Naive thymus-derived CD4-positive, alpha-beta T cell (primary cell): ENCODE measurements at regions not wholly inside any gene's neighbourhood (a gene's known extent, or its start where the extent isn't known, plus 50 kb on each side); places are given as distances from the start of the nearest gene placed in this dataset.

Source experiments
- ATAC-seq: fragments of 150-1000 bp; cut with Tn5 transposase; 2 replicates; pipeline ENCODE4 v1.10.0; 2021; ENCODE audit warnings: mild to moderate bottlenecking, moderate library complexity
- CTCF ChIA-PET: fragments of 350-600 bp; sonication (Branson Sonifier 250); formaldehyde crosslinking; loops from one replicate; lab custom pipeline; 2021; ENCODE audit warnings: antibody characterized with exemption; lab: Charles Lee
- POLR2A ChIA-PET: fragments of 350-600 bp; sonication (Branson Sonifier 250); formaldehyde crosslinking; loops from one replicate; lab custom pipeline; 2021; ENCODE audit warnings: antibody characterized with exemption, inconsistent platforms; lab: Charles Lee
- DNase-seq, 9 donors: peaks; one replicate each; pipeline versions ENCODE4 v3.0.0 to v3.0.0-alpha.2; 2020 to 2022; ENCODE audit warnings: mixed read lengths in 1 of 9
- H3K27ac ChIP-seq: one replicate; pipeline ENCODE4 v1.7.0; 2013; ENCODE audit warnings: mild to moderate bottlenecking, low read depth, low read length, moderate library complexity
- H3K27me3 ChIP-seq, 2 donors: one replicate each; pipeline ENCODE4 v1.7.0; 2013; ENCODE audit warnings: low read length in 2 of 2, mild to moderate bottlenecking in 2 of 2, moderate library complexity in 2 of 2; ENCODE audit not compliant: control insufficient read depth in 2 of 2, insufficient read depth in 2 of 2
- H3K36me3 ChIP-seq, 3 experiments: 1 replicate in 2 of 3; 2 replicates in 1 of 3; pipeline ENCODE4 v1.7.0; 2013; ENCODE audit warnings: low read length in 3 of 3, mild to moderate bottlenecking in 3 of 3, moderate library complexity in 1 of 3; ENCODE audit not compliant: insufficient read depth in 3 of 3, control insufficient read depth in 2 of 3
- H3K4me1 ChIP-seq, 2 donors: one replicate each; pipeline ENCODE4 v1.7.0; 2013; ENCODE audit warnings: low read length in 2 of 2, mild to moderate bottlenecking in 2 of 2, moderate library complexity in 1 of 2; ENCODE audit not compliant: control insufficient read depth in 2 of 2, insufficient read depth in 2 of 2
- H3K4me3 ChIP-seq: 2 replicates; pipeline ENCODE4 v1.7.0; 2013; ENCODE audit warnings: mild to moderate bottlenecking, low read length
- H3K9me3 ChIP-seq, 3 experiments: 1 replicate in 2 of 3; 2 replicates in 1 of 3; pipeline ENCODE4 v1.7.0; 2013; ENCODE audit warnings: low read length in 3 of 3; ENCODE audit not compliant: control insufficient read depth in 2 of 3
- H3K27ac Mint-ChIP-seq, 9 donors: one replicate each; pipeline ENCODE4 v1.8.0; 2020 to 2022; ENCODE audit warnings: mixed read lengths in 9 of 9, mild to moderate bottlenecking in 8 of 9, moderate library complexity in 5 of 9, inconsistent platforms in 2 of 9
- H3K27me3 Mint-ChIP-seq, 5 donors: one replicate each; pipeline ENCODE4 v1.8.0; 2021 to 2022; ENCODE audit warnings: mixed read lengths in 5 of 5, mild to moderate bottlenecking in 1 of 5
- H3K36me3 Mint-ChIP-seq, 5 donors: one replicate each; pipeline ENCODE4 v1.8.0; 2020 to 2022; ENCODE audit warnings: mixed read lengths in 5 of 5, mild to moderate bottlenecking in 3 of 5, inconsistent platforms in 1 of 5
- H3K4me1 Mint-ChIP-seq, 7 donors: one replicate each; pipeline ENCODE4 v1.8.0; 2020 to 2022; ENCODE audit warnings: mixed read lengths in 7 of 7, mild to moderate bottlenecking in 3 of 7, inconsistent platforms in 1 of 7
- H3K4me3 Mint-ChIP-seq, 10 donors: one replicate each; pipeline ENCODE4 v1.8.0; 2020 to 2022; ENCODE audit warnings: mild to moderate bottlenecking in 10 of 10, mixed read lengths in 10 of 10, moderate library complexity in 6 of 10, inconsistent platforms in 2 of 10
- H3K9me3 Mint-ChIP-seq, 11 donors: one replicate each; pipeline ENCODE4 v1.8.0; 2020 to 2022; ENCODE audit warnings: mixed read lengths in 11 of 11, mild to moderate bottlenecking in 4 of 11, inconsistent platforms in 1 of 11, moderate library complexity in 1 of 11
- intact Hi-C, 2 donors: fragments of 100-400 bp; cut with micrococcal nuclease; formaldehyde crosslinking; loops; one replicate each; pipeline ENCODE4 v1.15.1; 2023

DNA sequence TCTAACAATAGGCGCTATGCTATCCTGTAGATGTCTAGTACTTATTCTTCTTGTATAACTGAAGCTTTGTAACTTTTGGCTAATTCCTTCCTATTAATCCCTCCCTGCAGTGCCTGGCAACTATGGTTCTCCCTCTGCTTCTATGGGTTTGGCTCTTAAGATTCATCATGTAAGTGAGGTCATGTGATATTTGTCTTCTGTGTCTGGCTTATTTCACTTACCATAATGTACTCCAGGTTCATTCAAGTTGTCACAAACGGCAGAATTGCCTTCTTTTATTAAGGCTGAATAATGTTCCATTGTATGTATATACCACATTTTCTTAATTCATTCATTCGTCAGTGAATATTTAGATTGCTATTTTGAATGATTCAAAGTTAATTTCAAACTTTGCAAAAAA is 149.9 kb upstream of the GAS1 start:
- intact Hi-C loops, result no loop called here
- DNase-seq (no peak), ATAC-seq (no peak)
- peaks cover 0 to 27% (median 15%) of the 10 kb centered on the region in 5 donors for H3K27me3 Mint-ChIP-seq
- Histone ChIP-seq H3K27me3 (no peaks in the 10 kb centered on the region), H3K9me3 (no peaks in the 10 kb centered on the region), H3K27ac (no peak overlapping the region), H3K4me1 (no peaks in the 10 kb centered on the region), H3K36me3 (no peaks in the 10 kb centered on the region), H3K4me3 (no peak overlapping the region)
- no peak overlapping the region for H3K27ac Mint-ChIP-seq
- H3K9me3 Mint-ChIP-seq, result peaks cover 0 to 5% (median 0%) of the 10 kb centered on the region in 11 donors
- ChIA-PET POLR2A (no interaction called here), CTCF (no interaction called here)
- no peaks in the 10 kb centered on the region for H3K4me1 Mint-ChIP-seq
- no peak overlapping the region for H3K4me3 Mint-ChIP-seq
- no peaks in the 10 kb centered on the region for H3K36me3 Mint-ChIP-seq

DNA sequence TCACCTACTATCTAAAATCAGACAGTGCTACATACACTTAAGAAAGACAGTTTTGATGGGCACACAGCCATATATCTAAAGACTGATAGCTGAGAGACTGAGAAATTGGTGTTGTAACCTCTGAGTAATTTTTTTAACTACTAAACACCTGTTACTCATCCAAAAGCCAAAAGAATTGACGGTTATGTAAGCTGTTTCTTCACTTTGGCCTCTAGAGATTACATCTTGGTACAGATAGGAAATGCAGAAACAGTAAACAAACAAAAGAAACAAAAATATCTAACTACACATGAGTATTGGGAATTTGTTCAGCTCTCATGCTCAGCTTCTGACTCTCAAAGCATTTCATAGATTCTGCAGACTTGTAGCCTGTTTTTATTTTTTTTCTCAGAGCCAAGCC is 152.1 kb upstream of the GAS1 start:
- peaks cover 0 to 25% (median 15%) of the 10 kb centered on the region in 5 donors for H3K27me3 Mint-ChIP-seq
- no peaks in the 10 kb centered on the region for H3K4me1 Mint-ChIP-seq
- H3K27ac ChIP-seq, result no peak overlapping the region
- intact Hi-C loops, result no loop called here
- ChIA-PET CTCF (no interaction called here), POLR2A (no interaction called here)
- H3K9me3 Mint-ChIP-seq, result peaks cover 0 to 4% (median 0%) of the 10 kb centered on the region in 11 donors
- no peaks in the 10 kb centered on the region for H3K36me3 Mint-ChIP-seq
- H3K27ac Mint-ChIP-seq, result no peak overlapping the region
- no peak for ATAC-seq
- no peaks in the 10 kb centered on the region for H3K36me3 ChIP-seq
- H3K9me3 ChIP-seq, result no peaks in the 10 kb centered on the region
- no peak overlapping the region for H3K4me3 Mint-ChIP-seq
- no peak for DNase-seq
- H3K4me3 ChIP-seq, result no peak overlapping the region
- no peaks in the 10 kb centered on the region for H3K4me1 ChIP-seq
- H3K27me3 ChIP-seq, result no peaks in the 10 kb centered on the region

DNA sequence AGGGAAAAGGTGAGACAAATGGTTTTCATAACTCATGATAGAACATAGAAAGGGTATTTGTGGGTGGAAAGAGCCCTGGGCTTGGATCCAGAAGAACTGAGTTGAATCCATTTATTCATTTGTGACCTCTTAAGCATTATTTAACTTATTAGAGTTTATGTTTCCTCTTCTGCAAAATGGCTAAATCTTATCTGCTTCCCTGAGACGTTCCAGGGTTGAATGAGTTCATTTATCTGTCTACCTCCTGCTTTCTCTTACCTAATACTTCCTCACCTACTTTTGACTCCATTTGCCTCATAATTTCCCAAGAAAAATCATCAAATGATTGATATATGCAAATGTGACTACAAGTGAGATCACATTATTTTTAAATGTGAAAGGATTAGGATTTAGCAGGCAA is 152.7 kb upstream of the GAS1 start:
- Mint-ChIP-seq H3K27me3 (peaks cover 0 to 27% (median 14%) of the 10 kb centered on the region in 5 donors), H3K27ac (no peak overlapping the region), H3K4me1 (no peaks in the 10 kb centered on the region), H3K4me3 (no peak overlapping the region), H3K36me3 (no peaks in the 10 kb centered on the region), H3K9me3 (peaks cover 0 to 4% (median 0%) of the 10 kb centered on the region in 11 donors)
- no peak overlapping the region for H3K27ac ChIP-seq
- ATAC-seq, result no peak
- no peaks in the 10 kb centered on the region for H3K27me3 ChIP-seq
- no peaks in the 10 kb centered on the region for H3K4me1 ChIP-seq
- no peaks in the 10 kb centered on the region for H3K9me3 ChIP-seq
- CTCF ChIA-PET, result no interaction called here
- intact Hi-C loops, result no loop called here
- POLR2A ChIA-PET, result no interaction called here
- no peak overlapping the region for H3K4me3 ChIP-seq
- H3K36me3 ChIP-seq, result no peaks in the 10 kb centered on the region
- no peak for DNase-seq

DNA sequence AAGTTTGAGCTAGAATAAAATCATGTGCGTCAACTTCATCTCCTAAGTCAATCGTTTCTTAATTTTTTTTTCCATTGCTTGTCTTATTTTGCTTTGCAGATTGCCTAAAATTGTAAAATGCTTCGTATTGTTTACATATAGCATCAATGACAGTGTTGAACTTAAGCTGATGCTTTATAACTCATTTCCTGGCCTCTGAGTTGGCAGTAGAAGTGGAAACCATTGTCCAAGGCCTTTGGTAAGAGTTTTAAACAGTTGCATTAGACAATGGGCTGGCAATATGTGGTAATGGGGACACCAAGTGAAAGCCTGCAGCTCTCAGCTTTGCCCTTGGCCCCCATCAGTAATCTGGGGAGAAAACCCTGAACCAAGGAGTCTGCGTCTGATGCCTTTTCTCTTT is 154.8 kb upstream of the GAS1 start:
- CTCF ChIA-PET, result no interaction called here
- Mint-ChIP-seq H3K27ac (no peak overlapping the region), H3K36me3 (no peaks in the 10 kb centered on the region)

DNA sequence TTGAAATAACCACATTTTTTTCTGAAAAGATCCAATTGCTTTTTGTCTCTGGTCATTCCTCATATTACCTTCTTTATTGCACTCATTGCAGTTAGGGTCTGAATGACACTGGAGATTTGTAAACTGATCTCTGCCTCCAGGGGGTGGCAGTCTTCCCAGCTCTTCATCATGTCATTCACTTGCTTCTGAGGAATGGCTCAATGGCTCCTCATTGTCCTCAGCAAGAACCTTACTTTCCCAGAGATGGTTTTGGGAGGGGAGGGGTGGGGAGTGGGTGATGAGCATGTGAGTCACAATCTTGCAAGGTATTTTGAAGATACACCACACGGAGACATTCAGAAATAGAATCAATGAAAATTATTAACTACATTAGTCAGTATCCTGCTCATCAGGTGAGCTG is 159.8 kb upstream of the GAS1 start:
- Histone ChIP-seq H3K9me3 (no peaks in the 10 kb centered on the region), H3K27ac (no peak overlapping the region), H3K4me1 (no peaks in the 10 kb centered on the region), H3K36me3 (no peaks in the 10 kb centered on the region), H3K4me3 (no peak overlapping the region), H3K27me3 (no peaks in the 10 kb centered on the region)
- H3K36me3 Mint-ChIP-seq, result no peaks in the 10 kb centered on the region
- peaks cover 0 to 30% (median 15%) of the 10 kb centered on the region in 5 donors for H3K27me3 Mint-ChIP-seq
- H3K4me3 Mint-ChIP-seq, result no peak overlapping the region
- H3K27ac Mint-ChIP-seq, result no peak overlapping the region
- intact Hi-C loops, result no loop called here
- no peak for ATAC-seq
- CTCF ChIA-PET, result no interaction called here
- DNase-seq, result no peak
- no peaks in the 10 kb centered on the region for H3K4me1 Mint-ChIP-seq
- peaks cover 0 to 10% (median 6%) of the 10 kb centered on the region in 11 donors for H3K9me3 Mint-ChIP-seq
- POLR2A ChIA-PET, result no interaction called here

More for the DNA sequence above, 154.8 kb upstream of the GAS1 start:
- Mint-ChIP-seq H3K27me3 (peaks cover 0 to 30% (median 16%) of the 10 kb centered on the region in 5 donors), H3K4me1 (no peaks in the 10 kb centered on the region), H3K9me3 (peaks cover 0 to 5% (median 0%) of the 10 kb centered on the region in 11 donors), H3K4me3 (no peak overlapping the region)
- Histone ChIP-seq H3K9me3 (no peaks in the 10 kb centered on the region), H3K27ac (no peak overlapping the region), H3K27me3 (no peaks in the 10 kb centered on the region), H3K36me3 (no peaks in the 10 kb centered on the region), H3K4me1 (no peaks in the 10 kb centered on the region), H3K4me3 (no peak overlapping the region)
- intact Hi-C loops, result no loop called here
- DNase-seq (no peak), ATAC-seq (no peak)
- POLR2A ChIA-PET, result no interaction called here

DNA sequence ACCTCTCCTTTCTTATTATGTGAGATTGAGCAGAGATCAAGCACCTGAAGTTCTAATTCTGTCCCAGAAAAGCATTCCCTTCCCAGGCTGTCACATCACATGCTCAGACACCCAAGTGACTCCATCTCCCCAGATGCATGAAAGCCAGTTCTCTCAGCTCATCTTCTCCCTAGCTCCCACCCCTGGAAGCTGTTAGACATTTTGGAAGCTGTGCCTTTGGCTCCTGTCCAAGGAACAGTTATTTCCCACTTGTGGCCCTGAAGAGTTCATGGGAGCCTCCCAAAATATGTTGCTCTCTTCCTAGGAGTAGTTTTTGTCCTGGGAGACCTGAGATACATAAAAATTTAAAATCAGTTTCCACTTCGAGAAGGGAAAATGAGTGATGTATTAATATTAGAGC is 161.4 kb upstream of the GAS1 start:
- Histone ChIP-seq H3K4me1 (no peaks in the 10 kb centered on the region), H3K27ac (no peak overlapping the region), H3K36me3 (no peaks in the 10 kb centered on the region), H3K27me3 (no peaks in the 10 kb centered on the region), H3K9me3 (no peaks in the 10 kb centered on the region), H3K4me3 (no peak overlapping the region)
- ATAC-seq (no peak), DNase-seq (no peak)
- Mint-ChIP-seq H3K4me3 (no peak overlapping the region), H3K27ac (no peak overlapping the region), H3K27me3 (peaks cover 0 to 30% (median 14%) of the 10 kb centered on the region in 5 donors), H3K4me1 (no peaks in the 10 kb centered on the region), H3K36me3 (no peaks in the 10 kb centered on the region), H3K9me3 (peaks cover 0 to 10% (median 5%) of the 10 kb centered on the region in 11 donors)
- ChIA-PET POLR2A (no interaction called here), CTCF (no interaction called here)
- intact Hi-C loops, result no loop called here

DNA sequence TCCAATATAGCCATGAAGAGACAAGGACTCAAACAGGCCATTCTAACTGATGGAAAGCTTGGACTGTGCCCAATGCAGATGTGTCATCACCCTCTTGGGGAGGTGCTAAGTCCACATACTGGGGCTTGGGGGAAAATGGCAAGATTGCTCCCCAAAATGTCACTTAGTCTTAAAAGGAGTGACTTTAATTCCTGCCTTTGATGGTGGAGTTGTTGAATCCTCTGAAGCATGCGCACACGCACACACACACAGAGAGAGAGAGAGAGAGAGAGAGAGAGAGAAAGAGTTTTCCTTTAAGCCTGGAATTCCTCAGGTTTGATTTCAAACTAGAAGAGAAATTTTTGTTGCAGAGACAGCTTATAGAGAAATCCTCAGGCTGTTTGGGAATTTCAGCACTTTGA is 161.9 kb upstream of the GAS1 start:
- H3K9me3 Mint-ChIP-seq, result peaks cover 0 to 10% (median 5%) of the 10 kb centered on the region in 11 donors
- Histone ChIP-seq H3K4me3 (no peak overlapping the region), H3K36me3 (no peaks in the 10 kb centered on the region), H3K27me3 (no peaks in the 10 kb centered on the region), H3K27ac (no peak overlapping the region), H3K4me1 (no peaks in the 10 kb centered on the region), H3K9me3 (no peaks in the 10 kb centered on the region)
- intact Hi-C loops, result no loop called here
- ATAC-seq (no peak), DNase-seq (no peak)
- H3K27me3 Mint-ChIP-seq, result peaks cover 0 to 30% (median 14%) of the 10 kb centered on the region in 5 donors
- H3K4me1 Mint-ChIP-seq, result no peaks in the 10 kb centered on the region
- H3K4me3 Mint-ChIP-seq, result no peak overlapping the region
- no peaks in the 10 kb centered on the region for H3K36me3 Mint-ChIP-seq
- ChIA-PET POLR2A (no interaction called here), CTCF (no interaction called here)
- no peak overlapping the region for H3K27ac Mint-ChIP-seq
